Right forelimb (tissue), 1 donor: ENCODE measurements at regions not wholly inside any gene's neighbourhood (a gene's known extent, or its start where the extent isn't known, plus 50 kb on each side); places are given as distances from the start of the nearest gene placed in this dataset.

Source experiments
- DNase-seq: peaks from one replicate; pipeline ENCODE4 v3.0.0-alpha.2; 2018

DNA sequence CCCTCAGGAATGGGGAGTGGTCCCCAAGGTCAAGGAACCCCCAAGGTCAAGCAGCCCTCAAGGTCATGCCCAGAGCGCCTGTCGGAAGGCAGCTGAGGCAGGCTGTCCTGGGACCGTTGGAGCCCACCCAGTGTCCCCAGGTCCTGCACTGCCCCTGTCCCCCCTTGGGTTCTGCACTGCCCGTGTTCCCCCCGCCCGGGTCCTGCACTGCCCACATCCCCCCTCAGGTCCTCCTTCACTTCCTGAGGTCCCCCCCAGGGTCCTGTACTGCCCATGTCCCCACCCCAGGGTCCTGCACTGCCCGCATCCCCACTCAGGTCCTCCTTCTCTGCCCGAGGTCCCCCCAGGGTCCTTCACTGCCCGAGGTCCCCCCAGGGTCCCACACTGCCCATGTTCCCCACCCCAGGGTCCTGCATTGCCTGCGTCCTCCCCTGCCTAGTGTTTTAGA, 1073.0 kb downstream of the BRD1 start:
- DNase-seq = peak; percentile 15

DNA sequence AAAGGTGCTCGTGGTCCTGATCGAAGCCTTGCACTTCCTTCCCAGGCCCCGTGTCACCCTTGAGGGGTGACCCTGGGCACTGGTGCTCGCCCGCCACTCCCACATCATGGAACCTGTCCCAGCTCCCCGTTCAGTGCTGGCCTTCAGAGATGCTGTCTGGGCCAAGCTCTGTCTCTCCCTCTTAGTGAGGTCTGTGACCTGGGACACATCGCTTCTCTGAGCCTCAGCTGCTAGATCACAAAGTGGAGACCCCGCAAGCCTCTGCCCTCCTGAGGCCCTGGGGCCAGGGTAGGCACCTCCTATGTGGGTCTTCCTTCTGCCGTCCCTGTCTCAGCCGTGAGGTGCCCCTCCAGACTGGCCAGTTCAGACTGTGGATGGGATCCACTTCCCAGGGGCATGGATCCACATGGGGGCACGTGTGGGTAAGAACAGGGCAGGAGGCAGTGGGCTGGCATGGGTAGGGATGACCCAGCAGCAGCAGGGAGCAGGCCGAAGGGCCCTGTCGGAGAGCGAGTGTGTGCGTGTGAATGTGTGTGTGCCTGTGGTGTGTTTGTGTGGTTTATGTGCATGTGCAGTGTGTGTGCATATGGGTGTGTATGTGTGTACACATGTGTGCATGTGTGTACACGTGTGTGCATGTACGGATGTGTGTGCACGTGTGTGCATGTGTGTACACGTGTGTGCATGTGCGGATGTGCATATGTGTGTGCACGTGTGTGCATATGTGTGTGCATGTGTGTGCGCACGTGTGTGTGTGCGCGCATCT, 1073.7 kb downstream of the BRD1 start:
- no peak for DNase-seq

DNA sequence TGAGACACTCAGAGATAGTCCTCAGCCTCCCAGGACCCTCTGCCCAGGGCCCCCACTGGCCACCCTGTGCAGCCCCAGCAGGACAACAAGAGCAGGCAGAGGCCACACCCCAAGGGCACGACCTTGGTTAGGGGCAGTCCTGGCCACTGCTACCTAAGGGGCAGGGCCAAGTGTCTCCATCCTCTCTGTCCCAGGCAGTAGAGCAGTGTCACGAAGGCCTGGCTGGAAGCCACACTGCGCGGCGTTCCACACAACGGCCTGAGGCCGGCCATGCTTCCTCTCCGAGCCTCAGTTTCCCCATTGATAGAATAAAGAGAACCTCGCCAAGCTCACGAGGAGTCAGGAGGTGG, 1074.3 kb downstream of the BRD1 start:
- no peak for DNase-seq

GRCh38 chr22:48752451-48753380, 1075.0 kb downstream of the BRD1 start:
- DNase-seq = no peak

GRCh38 chr22:48751539-48752437, 1075.9 kb downstream of the BRD1 start:
- no peak for DNase-seq

- DNase-seq = no peak
Observed at GRCh38 chr22:48750826-48751440, 1076.7 kb downstream of the BRD1 start.

DNA sequence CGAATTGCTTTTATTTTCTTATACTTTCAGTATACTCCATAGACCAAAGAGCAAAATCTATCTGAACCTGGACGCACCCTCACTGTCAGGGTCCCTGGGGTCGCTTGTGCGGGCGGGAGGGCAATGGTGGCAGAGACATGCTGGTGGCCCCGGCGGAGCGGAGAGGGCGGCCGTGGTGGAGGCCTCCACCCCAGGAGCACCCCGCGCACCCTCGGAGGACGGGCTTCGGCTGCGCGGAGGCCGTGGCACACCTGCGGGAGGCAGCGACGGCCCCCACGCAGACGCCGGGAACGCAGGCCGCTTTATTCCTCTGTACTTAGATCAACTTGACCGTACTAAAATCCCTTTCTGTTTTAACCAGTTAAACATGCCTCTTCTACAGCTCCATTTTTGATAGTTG, 1077.4 kb downstream of the BRD1 start:
- no peak for DNase-seq

- DNase-seq = no peak
Observed at GRCh38 chr22:48749555-48750227, 1078.0 kb downstream of the BRD1 start.

DNA sequence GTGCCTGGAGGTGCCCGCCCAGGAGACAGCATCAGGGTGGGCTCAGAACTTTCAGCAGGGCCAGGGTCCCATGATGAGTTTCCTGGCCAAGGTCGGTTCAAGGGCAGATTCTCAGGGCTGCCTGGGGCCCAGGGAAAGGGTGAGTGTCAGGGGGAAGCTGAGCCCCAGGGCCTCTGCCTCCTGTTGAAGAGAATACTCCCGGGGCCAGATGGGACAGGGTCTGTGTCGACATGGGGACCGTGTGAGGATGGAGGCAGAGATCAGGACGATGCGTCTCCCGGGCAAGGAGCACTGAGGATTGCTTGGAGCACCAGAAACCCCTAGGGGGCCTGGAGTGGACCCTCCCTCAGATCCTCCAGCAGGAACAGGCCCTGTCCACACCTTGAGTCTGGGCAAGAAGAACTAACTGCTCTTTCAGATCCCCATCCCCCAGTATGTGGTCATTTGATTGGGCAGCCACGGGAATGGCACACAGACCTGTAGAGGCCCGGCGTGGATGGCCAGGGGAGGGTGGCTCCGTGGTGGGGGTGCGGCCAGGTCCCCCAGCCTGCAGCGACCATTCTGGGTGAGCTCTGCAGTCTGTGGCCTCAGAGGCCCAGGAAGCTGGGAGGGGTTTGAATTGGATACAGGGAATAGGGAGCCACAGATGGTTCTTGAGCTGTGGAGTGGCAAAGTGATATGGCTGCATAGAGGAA, 1078.7 kb downstream of the BRD1 start:
- DNase-seq = no peak

DNA sequence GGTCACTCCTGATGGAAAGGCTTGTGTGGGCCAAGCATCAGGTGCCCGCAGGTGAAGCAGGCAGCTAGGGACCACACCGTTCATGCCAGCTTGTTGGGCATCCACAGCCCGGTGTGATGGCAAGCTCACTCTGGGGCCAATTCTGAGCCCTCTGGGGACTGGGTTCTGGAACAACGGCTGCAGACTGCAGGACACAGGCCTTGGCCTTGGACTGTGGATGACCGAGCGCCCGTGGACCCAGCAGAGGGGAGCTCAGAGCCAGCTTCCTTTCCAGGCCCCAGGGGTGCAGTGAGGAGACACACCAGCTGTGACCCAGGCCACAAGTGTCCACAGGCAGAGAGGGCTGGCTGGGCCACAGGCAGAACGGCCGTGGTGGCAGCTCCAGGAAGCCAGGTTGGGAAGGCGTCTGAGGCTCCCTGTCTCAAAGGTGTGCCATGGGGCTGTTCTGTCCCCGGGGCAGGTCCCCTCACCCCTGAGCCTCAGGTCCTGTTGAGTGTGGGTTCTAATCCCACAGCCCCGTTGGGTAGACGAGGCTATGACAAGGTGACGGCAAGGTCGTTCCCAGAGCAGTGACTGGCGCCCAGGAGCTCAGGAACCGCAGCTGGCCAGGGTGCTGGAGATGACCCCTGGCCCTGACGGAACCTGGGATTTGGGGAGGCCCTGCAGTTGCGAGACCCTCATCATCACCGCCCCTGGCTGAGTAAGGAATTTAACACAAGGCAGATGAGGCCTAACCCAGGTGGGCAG, 1079.4 kb downstream of the BRD1 start:
- DNase-seq = no peak

GRCh38 chr22:48746789-48747425, 1080.8 kb downstream of the BRD1 start:
- DNase-seq = no peak

GRCh38 chr22:48745842-48746788, 1081.6 kb downstream of the BRD1 start:
- no peak for DNase-seq

GRCh38 chr22:48744967-48745841, 1082.5 kb downstream of the BRD1 start:
- no peak for DNase-seq

DNA sequence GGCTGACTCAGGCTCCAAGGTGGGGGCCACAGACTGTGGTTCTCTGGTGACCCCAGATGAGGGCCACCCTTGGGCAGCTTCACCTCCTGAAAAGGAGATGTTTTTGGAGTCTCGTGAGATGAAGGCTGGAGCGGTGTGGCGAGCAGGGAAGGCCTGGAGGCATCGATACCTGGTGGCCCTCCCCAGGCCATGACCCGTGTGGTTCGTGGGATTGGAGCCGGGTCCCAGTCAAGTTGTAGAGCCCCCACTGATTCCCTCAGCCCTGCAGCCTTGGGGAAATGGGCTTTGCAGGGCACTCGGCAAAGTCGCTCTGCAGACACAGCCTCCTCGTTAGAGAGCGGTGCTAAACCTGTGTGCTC, 1083.4 kb downstream of the BRD1 start:
- DNase-seq = no peak

GRCh38 chr22:48743601-48744282, 1083.9 kb downstream of the BRD1 start:
- DNase-seq = no peak

GRCh38 chr22:48742556-48743343, 1084.9 kb downstream of the BRD1 start:
- no peak for DNase-seq
